GM19452 (cell line): ENCODE measurements at regions not wholly inside any gene's neighbourhood (a gene's known extent, or its start where the extent isn't known, plus 50 kb on each side); places are given as distances from the start of the nearest gene placed in this dataset.
"Not testable (repeated sequence)": the region's sequence is repeated elsewhere in the genome, so short reads cannot be mapped to it uniquely, and the experiment has no call there.

Experiments used
- ATAC-seq: cut with Tn5 transposase; IDR thresholded peaks from one replicate; pipeline ENCODE4 v1.9.1; 2021; ENCODE audit not compliant: unreplicated experiment

DNA sequence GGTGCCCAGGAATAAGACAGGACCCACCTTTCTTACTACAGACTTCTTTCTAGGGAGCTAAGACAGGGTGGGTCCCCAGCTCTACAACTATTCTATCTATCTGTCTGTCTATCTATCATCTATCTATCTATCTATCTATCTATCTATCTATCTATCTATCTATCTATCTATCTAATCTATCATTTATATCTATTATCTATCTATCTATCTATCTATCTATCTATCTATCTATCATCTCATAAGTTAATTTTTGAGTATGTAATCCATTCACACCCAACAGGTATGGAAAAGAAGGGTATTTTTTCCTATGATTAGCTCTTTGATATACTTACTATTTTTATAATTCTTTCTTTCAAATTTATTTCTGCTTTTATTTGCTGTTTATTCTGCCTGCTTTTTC lies 55.9 kb downstream of the BAMBI start:
- no peak for ATAC-seq

GRCh38 chr10:28733647-28734046 lies 56.3 kb downstream of the BAMBI start:
- ATAC-seq: no peak

- ATAC-seq: no peak
Observed at GRCh38 chr10:28734938-28735759, 57.8 kb downstream of the BAMBI start.

GRCh38 chr10:28737096-28737495 lies 59.8 kb downstream of the BAMBI start:
- ATAC-seq: no peak

- ATAC-seq: no peak
Observed at GRCh38 chr10:28738200-28738599, 60.9 kb downstream of the BAMBI start.

DNA sequence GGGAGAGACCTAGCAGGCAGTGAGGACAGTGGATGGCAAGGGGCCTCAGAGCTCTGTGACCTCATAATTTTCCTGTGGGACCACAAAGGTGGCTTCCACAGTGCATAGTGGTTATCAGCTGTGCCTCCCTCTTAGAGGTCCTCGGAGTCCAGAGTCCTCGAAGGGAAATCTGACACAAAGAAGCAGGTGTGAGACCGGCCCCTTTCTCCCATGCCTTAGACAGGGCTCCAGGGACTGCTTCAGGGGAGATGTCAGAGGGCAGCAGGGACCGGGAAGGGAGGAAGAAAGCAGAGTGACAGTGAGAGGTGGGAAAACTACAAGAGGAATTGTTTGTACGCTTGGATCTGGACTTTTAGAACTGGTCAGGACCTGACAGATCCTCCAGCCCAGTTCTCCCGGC lies 66.3 kb downstream of the BAMBI start:
- ATAC-seq: no peak

- ATAC-seq: no peak
Observed at GRCh38 chr10:28744069-28744768, 66.9 kb downstream of the BAMBI start.

DNA sequence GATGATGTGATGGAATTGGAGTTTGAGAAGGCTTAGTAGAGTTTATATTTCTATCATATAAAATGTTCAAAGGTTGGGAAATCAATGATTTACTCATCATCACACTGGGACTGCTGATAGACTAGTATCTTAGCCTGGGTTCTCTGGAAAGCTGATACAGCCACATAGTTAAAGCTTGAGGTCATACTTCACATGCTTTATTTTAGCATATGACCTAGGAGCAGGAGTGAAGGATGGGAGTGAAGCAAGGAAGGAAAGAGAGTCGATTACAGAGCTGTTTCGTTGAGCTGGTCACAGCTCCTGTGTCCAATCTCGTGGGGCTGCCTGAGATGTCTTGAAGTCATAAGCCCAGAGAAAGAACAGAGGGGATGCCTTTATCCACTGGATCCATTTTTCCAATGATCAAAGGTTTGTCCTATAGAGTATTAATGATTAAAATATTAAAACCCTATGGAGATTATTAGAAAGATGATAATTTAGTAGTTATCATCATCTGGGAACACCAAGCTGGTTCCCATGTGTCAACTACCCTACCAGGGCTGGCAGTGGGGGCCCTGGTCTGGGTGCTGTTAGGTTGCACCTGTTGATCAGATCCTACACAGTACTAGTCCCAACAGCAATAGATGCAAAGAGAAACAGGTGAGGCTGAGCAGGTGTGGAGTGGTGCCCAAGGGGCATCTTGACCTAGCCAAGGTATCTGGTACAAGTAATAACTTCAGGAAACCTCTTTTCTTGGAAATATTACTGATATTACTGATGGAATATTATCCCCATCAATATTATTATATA lies 77.8 kb downstream of the BAMBI start:
- no peak for ATAC-seq

DNA sequence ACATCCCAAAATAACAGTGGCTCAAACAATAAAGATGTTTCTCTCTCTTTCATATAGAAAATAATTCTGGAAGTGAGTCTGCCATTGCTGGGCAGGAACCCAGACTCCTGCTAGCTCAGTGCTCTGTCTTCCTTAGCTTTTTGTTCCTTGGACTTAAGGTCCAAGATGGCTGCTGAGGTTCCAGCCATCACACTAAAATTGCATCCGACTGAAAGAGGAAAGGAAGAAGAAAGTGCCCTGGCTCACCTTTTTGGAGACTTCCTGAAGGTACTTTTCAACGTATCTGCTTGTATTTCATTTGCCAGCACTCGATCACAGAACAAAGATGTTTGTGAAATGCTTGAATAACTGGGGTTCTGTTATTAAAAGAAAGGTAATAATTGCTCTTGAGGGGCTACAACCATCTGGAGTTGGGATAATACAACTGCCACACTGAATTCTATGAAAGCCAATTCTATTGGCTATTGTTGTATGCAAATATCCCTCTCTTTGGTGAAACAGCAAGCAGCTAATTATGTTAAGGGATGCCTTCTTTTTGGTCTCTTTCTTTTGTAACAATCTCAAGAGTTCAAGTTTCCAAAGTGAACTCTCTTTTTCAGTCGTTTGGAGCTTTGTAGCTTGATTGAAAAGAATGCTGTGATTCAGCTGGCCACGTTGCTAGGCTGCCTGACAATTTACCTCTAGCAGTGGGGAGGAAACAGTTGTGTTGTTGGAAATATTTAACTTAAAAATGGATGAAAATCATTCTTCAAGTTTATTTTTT lies 83.9 kb downstream of the BAMBI start:
- no peak for ATAC-seq

GRCh38 chr10:28763471-28764170 lies 86.3 kb downstream of the BAMBI start:
- no peak for ATAC-seq

DNA sequence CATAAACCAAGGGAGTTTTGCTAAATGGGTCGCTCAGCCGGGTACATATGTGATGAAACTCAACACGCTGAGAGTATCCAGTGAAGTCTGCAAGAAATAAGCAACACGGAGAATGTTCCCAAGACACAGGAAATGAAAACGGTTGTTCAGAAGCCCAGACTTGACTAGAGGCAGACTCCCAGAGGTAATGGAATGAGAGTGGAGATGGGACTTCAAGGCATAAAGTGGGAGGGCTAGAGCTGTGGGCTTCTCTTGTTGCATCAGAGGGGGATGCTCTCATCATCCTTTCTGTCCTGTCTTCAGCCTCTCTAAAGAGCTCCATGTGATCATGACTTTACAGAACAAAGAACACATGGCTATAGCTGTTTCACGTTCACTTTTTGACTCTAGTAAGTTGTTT lies 88.3 kb downstream of the BAMBI start:
- ATAC-seq: no peak

GRCh38 chr10:28768227-28768626 lies 90.9 kb downstream of the BAMBI start:
- no peak for ATAC-seq

GRCh38 chr10:28769091-28769604 lies 91.8 kb downstream of the BAMBI start:
- ATAC-seq: no peak

GRCh38 chr10:28771580-28772090 lies 94.3 kb downstream of the BAMBI start:
- not testable (repeated sequence) for ATAC-seq

GRCh38 chr10:28774051-28774995 lies 97.0 kb downstream of the BAMBI start:
- no peak for ATAC-seq

- no peak for ATAC-seq
Observed at GRCh38 chr10:28775773-28776172, 98.5 kb downstream of the BAMBI start.

DNA sequence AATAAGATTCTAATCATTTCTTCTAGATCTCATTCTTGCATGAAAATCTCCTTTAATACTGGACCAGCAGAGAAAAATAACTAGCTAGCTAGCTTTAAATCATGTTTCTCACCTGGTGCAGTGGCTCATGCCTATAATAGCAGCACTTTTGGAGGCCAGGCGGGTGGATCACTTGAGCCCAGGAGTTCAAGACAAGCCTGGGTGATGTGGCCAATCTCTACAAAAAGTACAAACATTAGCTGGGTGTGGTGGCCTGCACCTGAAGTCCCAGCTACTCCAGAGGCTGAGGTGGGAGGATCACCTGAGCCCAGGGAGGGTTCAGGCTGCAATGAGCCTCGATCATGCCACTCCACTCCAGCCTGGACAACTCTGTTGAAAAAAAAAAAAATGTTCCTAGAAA lies 99.2 kb downstream of the BAMBI start:
- no peak for ATAC-seq

- ATAC-seq: no peak
Observed at GRCh38 chr10:28777911-28778310, 100.6 kb downstream of the BAMBI start.

DNA sequence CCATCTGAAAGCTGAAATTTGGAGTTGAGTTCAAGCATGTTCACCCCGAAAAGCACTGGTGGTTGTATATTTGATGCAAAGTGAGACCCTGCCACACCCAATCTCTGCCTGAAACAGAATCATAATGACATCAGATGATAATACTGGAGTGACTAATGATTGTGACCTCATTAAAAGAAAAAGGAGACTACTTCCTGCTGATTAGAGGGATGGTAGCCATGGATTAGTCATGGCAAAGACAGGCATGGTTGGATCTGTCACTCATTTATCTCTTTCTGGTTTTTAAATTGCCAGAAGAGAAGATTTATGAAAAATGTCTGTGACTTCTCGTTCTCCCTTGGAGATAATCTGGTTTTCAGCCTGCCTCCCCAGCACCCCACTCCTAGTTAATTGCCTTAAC lies 101.2 kb downstream of the BAMBI start:
- ATAC-seq: no peak
